IPS-NIHi7 (cell line): ENCODE measurements at regions not wholly inside any gene's neighbourhood (a gene's known extent, or its start where the extent isn't known, plus 50 kb on each side); places are given as distances from the start of the nearest gene placed in this dataset.

ENCODE experiments used
- DNase-seq: peaks from one replicate; pipeline ENCODE4 v3.0.0; 2012; ENCODE audit warnings: mixed read lengths; ENCODE audit errors: extremely low spot score

- DNase-seq, result no peak
Measured at GRCh38 chr15:62935300-62936081, 107.1 kb upstream of the TPM1 start.

DNA sequence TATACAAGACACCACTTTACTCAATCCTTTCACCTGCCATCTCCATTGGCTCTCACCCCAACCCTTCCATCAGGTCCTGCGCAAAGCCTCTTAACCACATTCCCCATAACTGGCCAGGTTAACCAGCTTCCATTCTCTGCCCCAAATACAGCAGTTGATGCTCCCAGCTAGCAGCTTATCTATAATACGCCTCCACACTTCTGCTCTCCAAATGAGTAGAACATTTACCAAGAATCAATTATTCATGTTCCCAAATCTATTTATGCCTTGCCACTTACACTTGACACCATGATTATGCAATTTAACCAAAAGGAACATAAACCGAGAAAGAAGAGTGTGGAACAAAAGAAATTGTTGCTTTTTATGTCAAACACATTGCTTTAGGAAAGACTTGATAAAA, 103.7 kb upstream of the TPM1 start:
- DNase-seq, result no peak

- no peak for DNase-seq
Measured at GRCh38 chr15:62940093-62940754, 102.3 kb upstream of the TPM1 start.

DNA sequence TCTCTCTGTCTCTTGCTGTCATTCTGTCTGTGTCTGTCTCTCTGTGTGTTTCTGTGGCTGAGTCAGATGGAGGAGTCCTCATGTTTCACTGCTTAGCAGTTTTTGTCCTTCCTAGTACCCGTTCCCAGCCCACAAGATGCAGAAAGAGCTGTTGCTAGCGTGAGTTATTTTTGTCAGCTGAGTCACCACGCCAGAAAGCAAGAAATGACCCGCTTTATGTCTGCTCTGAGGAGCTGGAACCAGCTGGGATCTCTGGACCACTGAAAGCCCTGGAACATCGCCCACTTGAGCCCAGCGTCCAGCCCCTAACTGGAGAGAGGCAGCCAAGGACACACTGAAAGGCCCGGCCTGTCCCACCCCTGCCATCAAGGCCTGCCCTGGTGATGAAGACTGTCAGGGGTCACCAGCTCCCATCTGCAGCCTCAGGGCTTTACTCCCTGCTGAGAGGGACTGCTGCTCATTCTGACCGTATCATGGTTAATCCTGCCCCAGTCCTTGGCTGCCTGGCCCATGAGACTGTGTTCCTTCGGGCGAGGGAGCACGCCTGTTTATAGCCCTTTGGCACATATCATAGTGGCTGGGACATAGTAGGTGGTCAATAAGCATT, 101.7 kb upstream of the TPM1 start:
- no peak for DNase-seq

DNA sequence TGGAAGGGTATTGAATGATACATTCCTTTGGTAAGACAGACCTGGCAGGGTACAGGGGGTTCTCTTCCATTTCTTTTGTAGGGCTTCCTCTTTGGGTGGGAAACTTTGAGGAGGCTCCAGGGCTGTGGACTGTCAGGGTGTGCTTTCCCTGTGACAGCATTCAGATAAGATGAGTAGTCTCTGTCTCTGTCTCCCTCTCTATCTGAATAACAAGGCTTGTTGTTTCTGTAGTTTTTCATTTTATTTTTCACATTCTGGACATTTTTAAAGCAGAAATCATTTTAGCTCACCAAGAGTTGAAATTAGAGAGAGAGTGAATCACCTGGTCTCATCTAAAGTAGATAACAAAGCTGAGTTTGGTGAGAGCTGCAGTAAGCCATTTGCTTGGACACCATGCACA, 100.8 kb upstream of the TPM1 start:
- DNase-seq, result no peak

DNA sequence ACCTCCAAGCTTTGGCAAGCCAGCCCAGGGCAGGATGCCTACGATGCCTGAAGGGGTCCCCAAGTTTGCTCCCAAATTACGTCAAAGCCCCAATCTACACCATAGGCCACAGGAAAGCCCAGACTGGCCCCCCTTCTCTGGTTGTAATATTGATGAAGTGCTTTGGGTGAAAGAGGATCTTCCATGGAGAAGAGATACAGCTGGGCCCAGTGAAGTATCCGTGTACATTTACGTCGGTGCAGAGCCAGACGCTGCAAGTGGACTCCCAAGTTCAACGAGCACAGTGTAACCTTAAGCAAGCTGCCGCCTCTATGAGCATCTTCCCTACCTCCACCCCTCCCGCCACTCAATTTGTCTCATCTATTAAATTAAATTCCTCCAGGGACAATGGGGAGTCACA, 100.1 kb upstream of the TPM1 start:
- no peak for DNase-seq

DNA sequence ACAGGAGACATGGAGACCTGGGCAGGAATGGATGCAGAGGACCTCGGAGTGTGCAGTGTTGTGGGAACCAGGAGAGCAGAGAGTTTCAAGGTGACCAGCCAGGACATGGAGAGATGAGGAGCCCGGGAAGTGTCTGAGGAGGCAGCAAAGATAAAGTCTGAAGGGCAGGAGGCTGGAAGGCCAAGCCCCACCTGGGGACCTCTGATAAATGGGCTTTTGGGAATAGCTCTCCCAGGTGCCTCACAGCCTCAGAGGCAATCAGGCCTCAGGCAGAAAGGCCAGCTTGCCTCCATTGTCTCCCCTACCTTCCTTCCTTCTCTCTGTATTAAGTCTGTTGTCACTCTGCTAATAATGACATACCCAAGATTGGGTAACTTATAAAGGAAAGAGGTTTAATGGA, 97.5 kb upstream of the TPM1 start:
- DNase-seq, result no peak

DNA sequence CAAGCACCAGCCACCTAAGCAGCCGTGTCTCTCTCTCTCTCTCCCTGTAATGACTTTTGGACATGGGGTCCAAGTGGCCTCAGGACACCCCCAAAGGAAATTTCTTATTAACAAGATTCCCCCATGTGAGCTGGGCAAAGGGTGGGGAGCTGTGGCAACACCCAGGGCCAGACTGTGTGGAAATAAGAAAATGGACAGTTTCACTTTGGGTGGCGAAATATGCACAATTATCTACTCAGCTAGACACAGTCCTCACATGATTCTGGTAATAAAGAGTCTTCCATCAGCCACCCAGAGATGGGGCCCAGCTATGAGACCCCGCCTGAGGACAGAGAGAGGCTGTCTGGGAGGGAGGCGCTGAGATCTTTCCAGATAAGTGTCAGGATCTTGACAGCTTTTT, 96.8 kb upstream of the TPM1 start:
- DNase-seq, result no peak

DNA sequence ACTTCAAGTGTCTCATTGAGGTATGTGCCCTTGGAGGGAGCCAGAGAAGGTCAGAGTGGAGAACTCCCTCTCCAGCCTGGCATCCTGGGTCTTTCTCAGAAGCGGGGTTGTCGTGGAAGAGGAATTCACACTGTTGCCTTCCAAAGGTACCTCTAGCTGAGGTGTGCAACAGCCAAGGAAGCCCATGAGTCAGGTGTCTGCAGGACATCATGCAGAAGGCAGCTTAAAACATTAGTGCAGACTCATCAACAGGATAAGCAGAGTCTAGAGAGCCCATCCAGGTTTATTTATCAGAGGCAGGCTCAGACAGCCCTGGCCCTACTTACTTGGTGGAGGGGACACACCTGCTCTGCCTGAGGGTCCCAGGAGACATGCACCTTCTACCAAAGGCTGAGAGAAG, 95.6 kb upstream of the TPM1 start:
- DNase-seq, result no peak

DNA sequence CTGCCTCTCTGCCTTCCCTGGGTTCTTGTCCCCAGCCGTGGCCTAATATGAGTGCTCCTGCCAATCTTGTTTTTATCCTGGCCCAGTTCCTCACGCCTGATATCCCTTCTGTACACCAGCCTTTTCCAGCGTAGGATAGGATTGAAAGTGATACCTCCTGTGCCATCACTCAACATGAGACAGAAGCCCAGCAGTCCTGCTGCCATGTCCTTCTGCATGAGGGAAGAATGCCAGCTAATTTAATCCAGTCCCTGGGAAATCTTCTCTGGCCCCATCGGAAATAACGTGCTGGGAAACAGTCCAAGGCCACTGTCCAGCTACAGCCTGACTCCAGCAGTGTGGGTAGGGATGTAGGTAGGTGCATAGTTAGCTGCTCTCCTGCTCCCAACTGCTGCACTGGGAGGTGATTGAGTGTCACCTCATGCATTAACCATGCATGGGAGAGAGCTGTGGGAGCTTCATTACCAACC, 92.0 kb upstream of the TPM1 start:
- DNase-seq, result no peak

DNA sequence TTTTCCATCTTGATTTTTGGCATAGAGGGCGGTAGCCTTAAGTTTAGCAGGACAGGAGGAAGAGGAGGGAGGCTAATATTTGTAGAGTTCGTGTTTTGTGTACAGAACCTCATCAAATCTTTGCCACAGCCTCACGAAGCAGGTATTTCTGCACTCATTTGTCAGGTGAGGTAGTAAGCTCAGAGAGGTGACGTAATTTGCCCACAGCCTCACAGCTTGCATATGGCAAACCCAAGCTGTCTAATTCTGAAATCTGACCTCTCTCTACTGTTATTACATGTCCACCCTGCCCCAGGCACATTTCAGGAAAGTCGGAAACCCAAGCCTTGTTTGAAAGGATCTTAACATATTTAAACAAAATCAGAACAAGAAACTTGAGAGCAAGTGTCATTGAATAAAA, 91.1 kb upstream of the TPM1 start:
- DNase-seq, result no peak

DNA sequence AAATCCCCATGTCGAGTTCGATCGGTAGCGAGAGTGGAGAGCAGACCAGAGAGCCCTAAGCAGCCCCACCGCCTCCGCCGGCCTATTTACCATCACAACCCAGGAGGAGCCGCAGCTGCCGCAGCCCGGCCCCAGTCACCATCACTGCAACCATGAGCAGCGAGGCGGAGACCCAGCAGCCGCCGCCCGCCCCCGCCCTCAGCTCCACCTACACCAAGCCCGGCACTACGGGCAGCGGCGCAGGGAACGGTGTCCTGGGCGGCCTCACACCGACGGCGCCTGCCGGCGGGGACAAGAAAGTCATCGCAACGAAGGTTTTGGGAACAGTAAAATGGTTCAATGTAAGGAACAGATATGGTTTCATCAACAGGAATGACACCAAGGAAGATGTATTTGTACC, 89.5 kb upstream of the TPM1 start:
- peak; percentile 76 for DNase-seq

GRCh38 chr15:62953496-62954045, 89.0 kb upstream of the TPM1 start:
- no peak for DNase-seq

- no peak for DNase-seq
Measured at GRCh38 chr15:62957130-62957529, 85.4 kb upstream of the TPM1 start.

GRCh38 chr15:62958528-62959363, 83.8 kb upstream of the TPM1 start:
- no peak for DNase-seq

- DNase-seq, result no peak
Measured at GRCh38 chr15:62961134-62961533, 81.4 kb upstream of the TPM1 start.

DNA sequence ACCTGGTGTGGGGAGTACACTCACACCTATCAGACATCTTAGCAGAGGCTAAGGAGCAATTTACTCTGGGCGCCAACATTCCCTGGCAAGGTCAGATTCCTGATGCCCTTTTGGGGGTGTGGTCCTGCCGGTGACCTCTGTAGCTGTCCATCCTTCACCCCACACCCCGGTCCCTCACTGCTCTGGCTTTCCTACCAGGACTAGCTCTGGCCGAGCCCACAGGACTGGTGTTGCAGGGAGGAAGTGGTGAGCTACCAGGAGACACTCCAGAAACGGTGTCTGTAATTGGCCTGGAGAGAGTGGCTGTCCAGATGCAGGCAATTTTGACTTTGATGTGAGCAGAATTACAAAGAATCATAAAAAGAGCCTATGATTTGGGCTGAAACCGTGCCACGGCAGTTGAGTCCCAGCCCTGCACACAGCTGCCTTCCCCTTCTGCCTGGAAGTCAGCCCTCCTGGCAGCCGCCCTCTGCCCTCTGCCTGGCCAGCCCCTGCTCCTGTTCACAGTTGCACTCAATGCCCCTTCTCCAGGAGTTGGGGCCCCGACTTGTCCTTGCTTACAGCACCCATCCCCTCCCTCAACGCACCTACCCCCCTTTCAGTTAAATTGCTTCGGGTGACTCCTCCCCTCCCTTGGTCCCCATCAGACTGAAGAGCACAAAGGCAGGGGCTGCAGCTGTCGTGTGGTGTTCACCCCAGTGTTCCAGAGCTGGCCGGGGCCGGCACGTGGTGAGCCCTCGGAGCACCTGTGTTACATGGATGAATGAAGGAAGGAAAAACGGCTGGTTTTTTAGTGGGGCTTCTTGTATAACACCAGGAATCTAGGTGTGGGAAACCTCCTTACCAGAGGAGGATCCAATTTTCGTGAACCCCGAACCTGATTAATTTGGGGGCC, 80.2 kb upstream of the TPM1 start:
- no peak for DNase-seq

- no peak for DNase-seq
Measured at GRCh38 chr15:62964251-62964650, 78.3 kb upstream of the TPM1 start.

- DNase-seq, result no peak
Measured at GRCh38 chr15:62966294-62967078, 76.1 kb upstream of the TPM1 start.

GRCh38 chr15:62968699-62969098, 73.8 kb upstream of the TPM1 start:
- no peak for DNase-seq
